ENCODE measurements at regions not wholly inside any gene's neighbourhood (a gene's known extent, or its start where the extent isn't known, plus 50 kb on each side); places are given as distances from the start of the nearest gene placed in this dataset.
A peak's percentile ranks its signal among the peaks of the same experiment; 100 is the strongest.

- DNase-seq (ENCODE audit: low read depth in 4 of 4, low spot score in 3 of 4) = no peak
These were observed 585.4 kb downstream of the SNAPC1 start for GRCh38 chr14:62347562-62348011.

- DNase-seq (ENCODE audit: low read depth in 4 of 4, low spot score in 3 of 4) = no peak
These were observed 595.1 kb downstream of the SNAPC1 start for GRCh38 chr14:62357362-62357761.

GRCh38 chr14:62364161-62364560 is 601.9 kb downstream of the SNAPC1 start:
- no peak for DNase-seq (ENCODE audit: low read depth in 4 of 4, low spot score in 3 of 4)

GRCh38 chr14:62364800-62365280 is 602.6 kb downstream of the SNAPC1 start:
- no peak for DNase-seq (ENCODE audit: low read depth in 4 of 4, low spot score in 3 of 4)

GRCh38 chr14:62369919-62370560 is 607.8 kb downstream of the SNAPC1 start:
- DNase-seq (ENCODE audit: low read depth in 4 of 4, low spot score in 3 of 4) = no peak

- DNase-seq (ENCODE audit: low read depth in 4 of 4, low spot score in 3 of 4) = no peak
These were observed 611.7 kb downstream of the SNAPC1 start for GRCh38 chr14:62373944-62374343.

- no peak for DNase-seq (ENCODE audit: low read depth in 4 of 4, low spot score in 3 of 4)
These were observed 615.8 kb downstream of the SNAPC1 start for GRCh38 chr14:62378057-62378456.

GRCh38 chr14:62381311-62382070 is 619.3 kb downstream of the SNAPC1 start:
- no peak for DNase-seq (ENCODE audit: low read depth in 4 of 4, low spot score in 3 of 4)

GRCh38 chr14:62409169-62409568 is 636.1 kb downstream of the KCNH5 start:
- DNase-seq (ENCODE audit: low read depth in 4 of 4, low spot score in 3 of 4) = no peak

GRCh38 chr14:62409626-62410300 is 635.5 kb downstream of the KCNH5 start:
- no peak for DNase-seq (ENCODE audit: low read depth in 4 of 4, low spot score in 3 of 4)

- peak in 1 of 4 donors; percentile 1 for DNase-seq (ENCODE audit: low read depth in 4 of 4, low spot score in 3 of 4)
These were observed 624.4 kb downstream of the KCNH5 start for GRCh38 chr14:62420847-62421246.

GRCh38 chr14:62428429-62429203 is 616.6 kb downstream of the KCNH5 start:
- DNase-seq (ENCODE audit: low read depth in 4 of 4, low spot score in 3 of 4) = no peak

GRCh38 chr14:62429683-62430082 is 615.6 kb downstream of the KCNH5 start:
- no peak for DNase-seq (ENCODE audit: low read depth in 4 of 4, low spot score in 3 of 4)

GRCh38 chr14:62431496-62431895 is 613.8 kb downstream of the KCNH5 start:
- no peak for DNase-seq (ENCODE audit: low read depth in 4 of 4, low spot score in 3 of 4)

GRCh38 chr14:62432955-62433354 is 612.3 kb downstream of the KCNH5 start:
- no peak for DNase-seq (ENCODE audit: low read depth in 4 of 4, low spot score in 3 of 4)

- no peak for DNase-seq (ENCODE audit: low read depth in 4 of 4, low spot score in 3 of 4)
These were observed 609.0 kb downstream of the KCNH5 start for GRCh38 chr14:62436261-62436660.

GRCh38 chr14:62439210-62439609 is 606.0 kb downstream of the KCNH5 start:
- DNase-seq (ENCODE audit: low read depth in 4 of 4, low spot score in 3 of 4) = no peak

- no peak for DNase-seq (ENCODE audit: low read depth in 4 of 4, low spot score in 3 of 4)
These were observed 601.5 kb downstream of the KCNH5 start for GRCh38 chr14:62443796-62444195.

- no peak for DNase-seq (ENCODE audit: low read depth in 4 of 4, low spot score in 3 of 4)
These were observed 599.7 kb downstream of the KCNH5 start for GRCh38 chr14:62445570-62445969.

GRCh38 chr14:62451221-62451620 is 594.0 kb downstream of the KCNH5 start:
- no peak for DNase-seq (ENCODE audit: low read depth in 4 of 4, low spot score in 3 of 4)

- no peak for DNase-seq (ENCODE audit: low read depth in 4 of 4, low spot score in 3 of 4)
These were observed 592.0 kb downstream of the KCNH5 start for GRCh38 chr14:62453226-62453625.
